ENCODE measurements at regions not wholly inside any gene's neighbourhood (a gene's known extent, or its start where the extent isn't known, plus 50 kb on each side); places are given as distances from the start of the nearest gene placed in this dataset.
"Not testable (repeated sequence)": the region's sequence is repeated elsewhere in the genome, so short reads cannot be mapped to it uniquely, and the experiment has no call there.

GRCh38 chr1:148386031-148386398 is 97.1 kb downstream of the PPIAL4G start:
- H3K9me3 ChIP-seq (replicated peaks; ENCODE audit: control insufficient read depth, insufficient read depth, low read length); H3K4me2 ChIP-seq (ENCODE audit: control insufficient read depth, insufficient read depth); RAD21 ChIA-PET (ENCODE audit: unreplicated experiment); intact Hi-C loops (cut with micrococcal nuclease; ENCODE audit: unreplicated experiment); H3K4me3 ChIP-seq; H3K9ac ChIP-seq (ENCODE audit: control insufficient read depth, insufficient read depth, low read length); BruUV-seq (replicated peaks); H3K27ac ChIP-seq (ENCODE audit: control insufficient read depth, insufficient read depth); H3K4me1 ChIP-seq (ENCODE audit: control insufficient read depth, insufficient read depth, low read length); H2AFZ ChIP-seq (ENCODE audit: control insufficient read depth, low read depth, low read length); H4K20me1 ChIP-seq (ENCODE audit: control insufficient read depth, insufficient read depth); H3K79me2 ChIP-seq (ENCODE audit: control insufficient read depth, insufficient read depth, low read length); H3K27me3 ChIP-seq (replicated peaks in 1 of 2; ENCODE audit: control insufficient read depth in 2 of 2, insufficient read depth in 2 of 2, low read length in 1 of 2); ATAC-seq; in situ Hi-C loops (cut with MboI); DNase-seq (ENCODE audit: low read depth, low spot score); FAIRE-seq; H3K36me3 ChIP-seq (ENCODE audit: control insufficient read depth in 2 of 2, insufficient read depth in 2 of 2, low read length in 1 of 2); POLR2A ChIA-PET: not testable (repeated sequence)
- 83% methylated on average over 4 of the region's 4 CpGs for WGBS (ENCODE audit: insufficient coverage, insufficient replicate concordance, low lambda C conversion rate, missing lambda C conversion rate)
- CTCF ChIA-PET, result interaction anchor here (1.0 kb wide), 1 partner anchor 14 kb away, joined by 3 read pairs; no protein-coding TSS in a partner anchor
- SMC1A ChIA-PET (ENCODE audit: uncharacterized antibody, unreplicated experiment), result interaction anchor here (1.0 kb wide), 1 partner anchor 14 kb away, joined by 3 read pairs; no protein-coding TSS in a partner anchor

- Histone ChIP-seq H3K4me1 (ENCODE audit: control insufficient read depth, insufficient read depth, low read length) (no peaks in the 10 kb centered on the region), H3K9ac (ENCODE audit: control insufficient read depth, insufficient read depth, low read length) (no peak overlapping the region), H4K20me1 (ENCODE audit: control insufficient read depth, insufficient read depth) (no peaks in the 10 kb centered on the region), H2AFZ (ENCODE audit: control insufficient read depth, low read depth, low read length) (no peak overlapping the region), H3K79me2 (ENCODE audit: control insufficient read depth, insufficient read depth, low read length) (no peaks in the 10 kb centered on the region), H3K9me3 (replicated peaks; ENCODE audit: control insufficient read depth, insufficient read depth, low read length) (no peaks in the 10 kb centered on the region; the same call in 2 of the 3 replicates), H3K4me2 (ENCODE audit: control insufficient read depth, insufficient read depth) (no peak overlapping the region), H3K27me3 (replicated peaks in 1 of 2; ENCODE audit: control insufficient read depth in 2 of 2, insufficient read depth in 2 of 2, low read length in 1 of 2) (no peaks in the 10 kb centered on the region; a peak in 1 of 4 replicates), H3K4me3 (no peak overlapping the region), H3K36me3 (ENCODE audit: control insufficient read depth in 2 of 2, insufficient read depth in 2 of 2, low read length in 1 of 2) (no peaks in the 10 kb centered on the region), H3K27ac (ENCODE audit: control insufficient read depth, insufficient read depth) (no peak overlapping the region)
- 51% methylated on average over 4 of the region's 4 CpGs for WGBS (ENCODE audit: insufficient coverage, insufficient replicate concordance, low lambda C conversion rate, missing lambda C conversion rate)
- ATAC-seq (no peak), FAIRE-seq (no peak), DNase-seq (ENCODE audit: low read depth, low spot score) (no peak)
- CTCF ChIA-PET, result interaction anchor here (0.9 kb wide), 1 partner anchor 10 kb away, joined by 3 read pairs; no protein-coding TSS in a partner anchor
- RAD21 ChIA-PET (ENCODE audit: unreplicated experiment), result no interaction called here
- SMC1A ChIA-PET (ENCODE audit: uncharacterized antibody, unreplicated experiment), result interaction anchor here (1.0 kb wide), 1 partner anchor 13 kb away, joined by 3 read pairs; no protein-coding TSS in a partner anchor
- POLR2A ChIA-PET, result no interaction called here
- intact Hi-C loops (cut with micrococcal nuclease; ENCODE audit: unreplicated experiment) (no loop called here), in situ Hi-C loops (cut with MboI) (no loop called here)
- no TSS peak for BruUV-seq (replicated peaks)
- TF ChIP-seq CBX3 (IDR thresholded peaks at IDR 0.05; ENCODE audit: borderline replicate concordance, low read depth) (no peak), JUNB (IDR thresholded peaks at IDR 0.05) (no peak), BCL3 (IDR thresholded peaks at IDR 0.05; ENCODE audit: borderline replicate concordance, insufficient read depth, low read depth, low read length, poor library complexity, severe bottlenecking) (no peak), BACH1 (IDR thresholded peaks at IDR 0.05; ENCODE audit: borderline replicate concordance) (no peak), SREBF1 (IDR thresholded peaks at IDR 0.05; ENCODE audit: low read length) (no peak), ASH2L (IDR thresholded peaks at IDR 0.05; ENCODE audit: borderline replicate concordance, low read depth) (no peak), SMARCA5 (IDR thresholded peaks at IDR 0.05) (no peak), ETV6 (conservative IDR thresholded peaks at IDR 0.05 in 1 of 2, IDR thresholded peaks at IDR 0.05 in 1 of 2; ENCODE audit: borderline replicate concordance in 1 of 2, low read depth in 1 of 2) (no peak), CREB1 (IDR thresholded peaks at IDR 0.05; ENCODE audit: low read depth) (no peak), PAX5 (IDR thresholded peaks at IDR 0.05; ENCODE audit: borderline replicate concordance, low read depth, low read length) (no peak), POLR2A (IDR thresholded peaks at IDR 0.05; ENCODE audit: low read depth, low read length) (no peak), SIN3A (IDR thresholded peaks at IDR 0.05; ENCODE audit: low read depth, low read length) (no peak), PKNOX1 (IDR thresholded peaks at IDR 0.05) (no peak)
Measured at GRCh38 chr1:148385371-148386030, 97.6 kb downstream of the PPIAL4G start.
